GM21723 (cell line): ENCODE measurements at regions not wholly inside any gene's neighbourhood (a gene's known extent, or its start where the extent isn't known, plus 50 kb on each side); places are given as distances from the start of the nearest gene placed in this dataset.

Experiments used
- ATAC-seq: cut with Tn5 transposase; IDR thresholded peaks from one replicate; pipeline ENCODE4 v1.9.1; 2021; ENCODE audit warnings: mild to moderate bottlenecking, moderate library complexity; ENCODE audit not compliant: unreplicated experiment

- ATAC-seq = no peak
These were observed 619.1 kb upstream of the ANKRD30A start for GRCh38 chr10:36506261-36506660.

GRCh38 chr10:36504758-36505157, 620.6 kb upstream of the ANKRD30A start:
- ATAC-seq = no peak

GRCh38 chr10:36500266-36500665, 625.1 kb upstream of the ANKRD30A start:
- no peak for ATAC-seq

- ATAC-seq = no peak
These were observed 625.7 kb upstream of the ANKRD30A start for GRCh38 chr10:36499693-36500092.

- ATAC-seq = no peak
These were observed 628.6 kb upstream of the ANKRD30A start for GRCh38 chr10:36496758-36497157.

- no peak for ATAC-seq
These were observed 631.0 kb upstream of the ANKRD30A start for GRCh38 chr10:36494371-36494770.

- ATAC-seq = no peak
These were observed 631.9 kb upstream of the ANKRD30A start for GRCh38 chr10:36493516-36493880.

- ATAC-seq = no peak
These were observed 632.5 kb upstream of the ANKRD30A start for GRCh38 chr10:36492590-36493515.

GRCh38 chr10:36491926-36492325, 633.5 kb upstream of the ANKRD30A start:
- no peak for ATAC-seq

GRCh38 chr10:36489611-36490228, 635.7 kb upstream of the ANKRD30A start:
- ATAC-seq = no peak

GRCh38 chr10:36489181-36489580, 636.2 kb upstream of the ANKRD30A start:
- ATAC-seq = no peak

- ATAC-seq = no peak
These were observed 636.8 kb upstream of the ANKRD30A start for GRCh38 chr10:36488579-36488978.

GRCh38 chr10:36479073-36479472, 646.3 kb upstream of the ANKRD30A start:
- no peak for ATAC-seq

GRCh38 chr10:36476399-36476798, 649.0 kb upstream of the ANKRD30A start:
- ATAC-seq = no peak

- no peak for ATAC-seq
These were observed 649.7 kb upstream of the ANKRD30A start for GRCh38 chr10:36475746-36476145.

GRCh38 chr10:36474456-36474855, 650.9 kb upstream of the ANKRD30A start:
- ATAC-seq = no peak

GRCh38 chr10:36473122-36473521, 652.3 kb upstream of the ANKRD30A start:
- no peak for ATAC-seq

- ATAC-seq = no peak
These were observed 655.8 kb upstream of the ANKRD30A start for GRCh38 chr10:36469585-36469984.

GRCh38 chr10:36468620-36469019, 656.8 kb upstream of the ANKRD30A start:
- ATAC-seq = no peak

GRCh38 chr10:36465604-36466379, 659.6 kb upstream of the ANKRD30A start:
- ATAC-seq = no peak

- ATAC-seq = no peak
These were observed 661.1 kb upstream of the ANKRD30A start for GRCh38 chr10:36464291-36464690.

GRCh38 chr10:36463390-36463789, 662.0 kb upstream of the ANKRD30A start:
- no peak for ATAC-seq
